Nephron (organoid): ENCODE measurements at regions not wholly inside any gene's neighbourhood (a gene's known extent, or its start where the extent isn't known, plus 50 kb on each side); places are given as distances from the start of the nearest gene placed in this dataset.

Source experiments
- H3K27ac Mint-ChIP-seq, 3 experiments: 2 replicates each; pipeline ENCODE4 v1.8.0; 2020; ENCODE audit warnings: mixed read lengths in 3 of 3, mild to moderate bottlenecking in 2 of 3, moderate library complexity in 1 of 3
- H3K27me3 Mint-ChIP-seq: 2 replicates; pipeline ENCODE4 v1.8.0; 2021; ENCODE audit warnings: low read depth, mild to moderate bottlenecking, moderate library complexity, mixed read lengths
- H3K36me3 Mint-ChIP-seq: 2 replicates; pipeline ENCODE4 v1.8.0; 2020; ENCODE audit warnings: low read depth, mixed read lengths
- H3K4me1 Mint-ChIP-seq: 2 replicates; pipeline ENCODE4 v1.8.0; 2020; ENCODE audit warnings: mixed read lengths
- H3K4me3 Mint-ChIP-seq, 3 experiments: 2 replicates each; pipeline ENCODE4 v1.8.0; 2020; ENCODE audit warnings: mild to moderate bottlenecking in 3 of 3, mixed read lengths in 3 of 3, moderate library complexity in 2 of 3
- H3K9me3 Mint-ChIP-seq: 2 replicates; pipeline ENCODE4 v1.8.0; 2020; ENCODE audit warnings: mixed read lengths
- CTCF ChIP-seq, 3 experiments: fragments of 200-600 bp; sonication (generic); IDR thresholded peaks; one replicate each; pipeline ENCODE4 v1.5.0; 2021; ENCODE audit warnings: antibody characterized with exemption in 3 of 3; ENCODE audit not compliant: unreplicated experiment in 3 of 3

- Mint-ChIP-seq H3K4me3 (no peak overlapping the region), H3K4me1 (peaks cover 15% of the 10 kb centered on the region), H3K9me3 (peaks cover 11% of the 10 kb centered on the region), H3K27ac (no peak overlapping the region), H3K27me3 (peaks cover 4% of the 10 kb centered on the region), H3K36me3 (no peaks in the 10 kb centered on the region)
- no peak for TF ChIP-seq CTCF (IDR thresholded peaks at IDR 0.05; ENCODE audit: unreplicated experiment in 3 of 3)
These were observed 199.2 kb upstream of the TMC3 start for GRCh38 chr15:81573098-81573746.

DNA sequence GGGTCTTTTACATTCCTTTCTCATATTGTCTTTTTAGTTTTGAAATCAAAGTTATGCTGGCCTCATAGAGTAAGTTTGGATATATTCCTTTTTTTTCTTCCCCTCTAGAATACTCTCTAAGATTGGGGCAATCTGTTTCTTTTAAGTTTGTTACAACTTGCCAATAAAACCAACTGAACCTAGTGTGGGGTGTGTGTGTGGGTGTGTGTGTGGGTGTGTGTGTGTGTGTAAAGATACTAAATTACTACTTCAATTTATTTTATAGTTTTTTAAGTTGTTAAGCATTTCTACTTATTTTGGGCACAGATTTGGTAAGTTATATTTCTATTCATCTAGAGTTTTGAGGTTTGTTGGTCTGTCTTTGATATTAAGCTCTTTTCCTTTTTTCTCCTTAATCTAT, 198.2 kb upstream of the TMC3 start:
- no peak for TF ChIP-seq CTCF (IDR thresholded peaks at IDR 0.05; ENCODE audit: unreplicated experiment in 3 of 3)
- H3K27me3 Mint-ChIP-seq, result peaks cover 4% of the 10 kb centered on the region
- no peak overlapping the region for H3K27ac Mint-ChIP-seq
- no peaks in the 10 kb centered on the region for H3K36me3 Mint-ChIP-seq
- peaks cover 14% of the 10 kb centered on the region for H3K9me3 Mint-ChIP-seq
- H3K4me3 Mint-ChIP-seq, result no peak overlapping the region
- peaks cover 15% of the 10 kb centered on the region for H3K4me1 Mint-ChIP-seq

DNA sequence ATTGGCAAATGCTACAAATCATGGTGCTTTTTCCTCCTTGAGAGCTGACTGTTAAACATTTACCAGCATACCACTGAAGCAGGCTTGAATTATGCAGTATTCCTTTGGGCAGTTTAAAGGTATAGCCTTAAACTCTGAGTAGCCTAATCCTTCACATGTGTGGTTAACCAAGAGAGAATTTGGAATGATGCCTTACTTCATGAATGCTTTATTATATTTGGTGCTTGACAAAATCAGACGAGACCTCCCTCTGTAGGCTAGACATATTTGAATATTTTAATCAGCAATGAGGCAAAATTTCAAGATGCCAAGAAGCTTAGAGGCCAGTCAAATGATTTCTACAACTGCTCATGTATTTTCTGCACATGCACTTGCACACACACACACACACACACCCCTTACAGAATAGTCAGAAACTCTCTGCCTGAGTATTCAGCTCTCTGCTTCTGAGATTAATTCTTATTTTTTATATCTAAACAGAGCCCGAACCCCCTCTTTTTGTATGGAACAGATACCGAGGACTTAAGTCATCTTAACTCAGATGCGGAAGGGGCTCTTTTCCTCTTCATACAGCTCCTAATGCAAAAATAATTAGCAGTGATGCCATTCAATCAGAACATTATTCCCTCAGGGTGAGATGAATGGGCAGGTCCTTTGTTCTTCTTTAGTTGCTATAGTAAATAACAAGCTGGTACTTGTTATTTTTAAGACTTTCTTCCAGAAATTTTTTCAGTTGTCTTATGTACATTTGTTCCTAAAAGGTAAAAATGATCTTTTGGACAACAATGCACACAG, 195.5 kb upstream of the TMC3 start:
- peaks cover 4% of the 10 kb centered on the region for H3K27me3 Mint-ChIP-seq
- H3K4me3 Mint-ChIP-seq, result no peak overlapping the region
- TF ChIP-seq CTCF (IDR thresholded peaks at IDR 0.05; ENCODE audit: unreplicated experiment in 3 of 3), result no peak
- peaks cover 8% of the 10 kb centered on the region for H3K9me3 Mint-ChIP-seq
- no peaks in the 10 kb centered on the region for H3K36me3 Mint-ChIP-seq
- no peak overlapping the region for H3K27ac Mint-ChIP-seq
- H3K4me1 Mint-ChIP-seq, result no peaks in the 10 kb centered on the region

DNA sequence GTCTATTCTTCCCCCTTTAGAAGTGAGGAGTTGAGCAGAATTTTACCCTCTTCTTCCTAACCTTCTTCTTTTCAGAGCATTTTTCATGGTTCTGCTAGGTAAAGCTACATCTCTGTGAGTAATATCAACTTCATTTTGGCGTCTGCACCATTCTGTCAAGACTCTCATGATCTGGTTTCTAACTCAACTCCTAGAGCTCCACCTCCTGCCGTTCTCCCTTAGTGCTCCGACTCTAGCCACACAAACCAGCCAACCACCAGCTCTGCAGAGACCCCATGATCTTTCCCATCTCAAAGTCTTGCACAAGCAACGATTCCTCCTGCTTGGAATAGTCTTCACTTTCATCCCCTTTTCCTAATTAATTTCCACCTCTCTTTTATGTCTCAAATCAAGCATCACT, 193.9 kb upstream of the TMC3 start:
- no peak overlapping the region for H3K4me3 Mint-ChIP-seq
- H3K36me3 Mint-ChIP-seq, result no peaks in the 10 kb centered on the region
- no peak for TF ChIP-seq CTCF (IDR thresholded peaks at IDR 0.05; ENCODE audit: unreplicated experiment in 3 of 3)
- peaks cover 4% of the 10 kb centered on the region for H3K27me3 Mint-ChIP-seq
- H3K27ac Mint-ChIP-seq, result no peak overlapping the region
- peaks cover 11% of the 10 kb centered on the region for H3K4me1 Mint-ChIP-seq
- H3K9me3 Mint-ChIP-seq, result peaks cover 8% of the 10 kb centered on the region

- Mint-ChIP-seq H3K4me3 (no peak overlapping the region), H3K36me3 (no peaks in the 10 kb centered on the region), H3K4me1 (peaks cover 20% of the 10 kb centered on the region), H3K9me3 (peaks cover 5% of the 10 kb centered on the region), H3K27ac (peak overlapping the region; percentile 75 to 87 (median 79)), H3K27me3 (no peaks in the 10 kb centered on the region)
- no peak for TF ChIP-seq CTCF (IDR thresholded peaks at IDR 0.05; ENCODE audit: unreplicated experiment in 3 of 3)
These were observed 189.0 kb upstream of the TMC3 start for GRCh38 chr15:81562986-81563385.
